SHP77 treated with DMSO at 0.1 percent for 48 hours (cell line): ENCODE measurements at regions not wholly inside any gene's neighbourhood (a gene's known extent, or its start where the extent isn't known, plus 50 kb on each side); places are given as distances from the start of the nearest gene placed in this dataset.
A peak's percentile ranks its signal among the peaks of the same experiment; 100 is the strongest.

Experiments
- DNase-seq: peaks from one replicate; lab custom pipeline; 2025; lab: John Stamatoyannopoulos, UW

- DNase-seq: no peak
These were observed 2005.5 kb upstream of the PCDH20 start for GRCh38 chr13:63421123-63421522.

DNA sequence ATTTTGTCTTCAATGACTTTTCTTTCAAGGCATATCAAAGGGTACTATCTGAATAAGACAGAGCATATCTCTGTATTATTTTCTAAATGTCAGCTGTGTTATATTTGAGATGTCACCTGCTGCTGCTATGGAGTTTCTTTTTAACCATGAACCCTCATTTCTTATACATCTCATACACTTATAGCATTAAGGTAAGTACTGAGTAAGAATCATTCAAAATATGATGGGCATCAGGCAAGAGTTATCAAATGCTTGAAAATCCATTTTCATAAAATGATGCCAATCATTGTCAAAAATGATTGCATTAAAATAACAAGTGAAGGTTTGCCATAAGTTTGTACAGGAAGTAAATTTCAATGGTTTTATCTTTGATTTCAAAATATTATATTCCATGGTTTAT, 2005.0 kb upstream of the PCDH20 start:
- no peak for DNase-seq

- no peak for DNase-seq
These were observed 1998.6 kb upstream of the PCDH20 start for GRCh38 chr13:63414247-63414646.

GRCh38 chr13:63409791-63410351, 1994.2 kb upstream of the PCDH20 start:
- no peak for DNase-seq

DNA sequence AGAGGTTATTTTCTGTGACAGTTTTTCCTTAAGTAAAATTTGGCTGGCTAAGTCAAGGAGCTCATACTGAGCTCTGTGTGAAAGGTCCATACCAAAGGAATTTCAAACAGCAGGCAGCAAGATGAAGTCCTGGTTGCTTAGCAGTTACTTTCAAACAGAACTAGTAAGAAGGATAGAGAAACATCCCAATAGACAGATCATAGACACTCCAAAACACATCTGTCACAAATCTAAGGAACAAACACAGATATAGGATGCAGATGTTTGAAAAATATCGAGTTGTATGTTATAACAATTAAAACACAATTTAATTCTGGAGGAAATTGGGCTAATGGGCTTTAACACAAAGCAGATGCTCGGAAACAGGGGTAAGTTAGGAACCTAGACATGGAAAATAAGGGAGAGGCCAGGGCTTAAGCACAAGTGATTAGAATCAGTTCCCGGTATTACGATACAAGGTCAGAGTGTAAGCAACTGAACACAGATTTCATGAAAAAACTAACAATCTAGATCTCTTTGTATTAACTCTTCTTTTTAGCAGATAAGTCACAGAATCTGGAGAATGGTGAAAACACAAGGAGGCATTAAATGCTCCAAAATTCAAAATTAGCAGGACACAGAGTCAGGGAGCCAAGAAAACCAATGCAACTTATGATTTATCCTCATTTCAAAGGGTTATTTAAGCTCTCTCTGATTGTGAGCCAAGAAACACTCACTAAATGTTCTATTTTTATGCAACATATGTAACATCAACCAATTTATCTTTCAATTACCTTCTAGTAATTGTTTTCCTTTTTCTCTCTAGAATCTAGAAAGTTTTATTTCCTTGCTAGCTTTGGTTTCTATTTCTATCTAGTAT, 1992.9 kb upstream of the PCDH20 start:
- peak; percentile 40 for DNase-seq

DNA sequence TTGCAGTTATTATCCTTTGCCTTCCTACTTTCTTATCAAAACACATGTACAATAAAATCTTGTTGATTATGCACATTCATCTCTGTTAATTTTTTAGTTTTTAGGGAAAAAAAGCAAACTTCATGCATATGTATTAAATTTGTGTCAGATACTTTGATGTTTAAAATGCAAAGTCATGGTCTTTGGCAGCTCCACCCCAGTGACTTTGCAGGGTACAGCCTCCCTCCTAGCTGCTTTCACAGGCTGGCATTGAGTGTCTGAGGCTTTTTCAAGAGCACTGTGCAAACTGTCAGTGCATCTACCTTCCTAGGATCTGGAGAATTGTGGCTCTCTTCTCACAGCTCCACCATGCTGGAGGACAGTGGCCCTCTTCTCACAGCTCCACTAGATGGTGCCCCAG, 1988.1 kb upstream of the PCDH20 start:
- no peak for DNase-seq

DNA sequence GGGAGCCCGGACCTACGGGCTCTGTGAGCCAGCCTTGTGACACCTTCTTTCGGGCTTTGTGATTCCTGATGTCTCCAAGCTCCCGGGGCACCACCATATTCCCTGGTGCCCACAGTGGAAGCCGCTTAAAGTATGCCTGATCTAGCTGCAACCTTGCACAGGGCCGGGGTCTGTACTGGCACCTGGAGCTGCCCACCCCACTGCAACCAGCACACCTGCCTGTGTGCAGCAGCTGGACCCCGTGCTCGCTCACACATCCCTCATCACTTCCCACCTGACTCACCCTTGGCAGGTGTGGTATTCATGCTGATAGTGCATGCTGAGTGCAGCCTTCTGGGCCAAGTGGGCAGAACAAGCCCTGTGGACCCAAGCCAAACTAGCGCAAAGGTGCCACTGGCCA, 1981.1 kb upstream of the PCDH20 start:
- DNase-seq: no peak

- no peak for DNase-seq
These were observed 1977.5 kb upstream of the PCDH20 start for GRCh38 chr13:63393112-63393511.

- no peak for DNase-seq
These were observed 1974.1 kb upstream of the PCDH20 start for GRCh38 chr13:63389756-63390155.

GRCh38 chr13:63381078-63381859, 1965.6 kb upstream of the PCDH20 start:
- no peak for DNase-seq

DNA sequence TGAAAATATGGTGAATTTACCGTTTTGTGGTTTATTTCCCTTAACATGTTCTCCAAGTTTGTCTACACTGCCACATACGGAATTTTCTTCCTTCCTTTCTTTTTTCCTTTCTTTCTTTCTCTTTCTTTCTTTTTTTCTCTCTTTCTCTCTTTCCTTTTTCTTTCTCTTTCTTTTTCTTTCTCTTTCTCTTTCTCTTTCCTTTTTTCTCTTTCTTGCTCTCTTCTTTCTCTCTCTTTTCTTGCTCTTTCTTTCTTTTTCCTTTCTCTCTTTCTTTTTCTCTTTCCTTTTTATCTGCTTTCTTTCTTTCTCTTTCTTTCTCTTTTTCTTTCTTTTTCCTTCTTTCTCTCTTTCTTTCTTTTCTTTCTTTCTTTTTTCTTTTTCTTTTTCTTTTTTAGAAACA, 1962.3 kb upstream of the PCDH20 start:
- no peak for DNase-seq

DNA sequence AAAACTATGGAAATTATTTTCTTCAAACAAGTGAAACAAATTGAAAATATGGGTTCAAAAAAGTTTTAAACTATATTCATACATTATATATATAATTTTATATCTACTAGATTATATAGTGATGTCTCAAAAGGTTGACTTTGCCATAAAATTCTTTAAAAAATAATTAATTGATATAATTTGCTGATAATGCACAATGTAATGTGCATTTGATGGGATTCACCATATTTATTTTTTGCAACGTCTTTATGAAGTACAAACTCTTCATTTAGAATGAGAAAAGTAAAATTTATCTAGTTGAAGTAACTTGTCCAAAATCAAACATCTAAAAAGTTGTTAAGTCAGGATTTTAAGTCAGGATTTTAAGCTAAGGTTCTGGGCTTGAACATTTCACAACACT, 1954.5 kb upstream of the PCDH20 start:
- DNase-seq: no peak

GRCh38 chr13:63367522-63368198, 1952.0 kb upstream of the PCDH20 start:
- DNase-seq: no peak

GRCh38 chr13:63364159-63364558, 1948.5 kb upstream of the PCDH20 start:
- DNase-seq: no peak

- no peak for DNase-seq
These were observed 1935.9 kb upstream of the PCDH20 start for GRCh38 chr13:63351533-63351932.

DNA sequence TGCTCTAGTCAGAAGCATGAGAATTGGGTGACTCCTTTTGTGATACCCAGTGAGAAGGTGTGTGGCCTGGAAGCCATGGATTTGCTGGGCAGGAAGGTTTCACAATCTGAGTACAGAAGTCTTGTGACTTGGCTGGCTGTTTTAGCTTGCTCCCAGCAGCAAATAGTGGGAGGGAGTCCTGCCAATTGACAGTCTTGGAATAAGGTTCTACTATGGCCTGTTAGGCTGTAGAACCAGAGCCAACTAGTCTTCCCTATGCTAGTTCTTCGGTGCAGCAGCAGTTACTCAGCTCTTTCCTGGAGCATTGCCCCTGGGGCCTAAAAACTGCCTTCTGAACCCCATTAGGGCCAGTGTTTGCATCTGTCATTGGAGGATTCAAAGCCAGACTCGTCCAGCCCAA, 1935.4 kb upstream of the PCDH20 start:
- DNase-seq: no peak

DNA sequence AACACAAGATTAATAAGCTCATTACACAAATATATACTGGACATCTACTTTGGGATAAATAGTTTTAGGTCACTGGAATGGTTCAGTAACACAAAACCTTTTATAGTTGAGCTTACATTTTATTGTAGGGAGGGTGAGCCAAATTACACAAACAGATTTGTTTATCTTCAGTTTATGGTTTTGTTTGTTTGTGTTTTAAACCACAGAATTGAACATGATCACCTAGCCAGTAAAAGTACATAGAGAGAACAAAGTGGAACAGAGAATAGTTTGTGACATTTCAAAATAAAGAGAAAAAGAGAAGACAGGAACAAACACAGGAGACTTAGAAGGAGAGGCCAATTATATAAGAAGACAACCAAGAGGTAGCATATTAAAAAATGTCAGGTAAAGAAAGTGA, 1930.2 kb upstream of the PCDH20 start:
- no peak for DNase-seq

DNA sequence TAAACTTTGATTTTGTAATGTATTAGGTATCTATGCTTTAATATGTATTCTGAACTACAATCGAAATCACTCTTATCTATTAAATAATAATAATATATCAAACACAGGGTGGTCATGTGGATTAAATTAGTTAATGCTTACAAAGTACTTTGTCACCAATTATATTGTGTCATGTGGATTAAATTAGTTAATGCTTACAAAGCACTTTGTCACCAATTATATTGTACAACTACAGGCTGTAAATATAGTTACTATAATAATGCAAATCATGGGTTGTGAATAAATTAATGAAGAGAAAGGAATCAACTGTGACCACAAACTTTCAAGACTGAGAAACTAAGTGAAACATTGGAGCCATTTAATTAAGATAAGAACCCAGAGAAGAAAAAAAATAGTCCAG, 1929.1 kb upstream of the PCDH20 start:
- no peak for DNase-seq

GRCh38 chr13:63337921-63338320, 1922.3 kb upstream of the PCDH20 start:
- no peak for DNase-seq

DNA sequence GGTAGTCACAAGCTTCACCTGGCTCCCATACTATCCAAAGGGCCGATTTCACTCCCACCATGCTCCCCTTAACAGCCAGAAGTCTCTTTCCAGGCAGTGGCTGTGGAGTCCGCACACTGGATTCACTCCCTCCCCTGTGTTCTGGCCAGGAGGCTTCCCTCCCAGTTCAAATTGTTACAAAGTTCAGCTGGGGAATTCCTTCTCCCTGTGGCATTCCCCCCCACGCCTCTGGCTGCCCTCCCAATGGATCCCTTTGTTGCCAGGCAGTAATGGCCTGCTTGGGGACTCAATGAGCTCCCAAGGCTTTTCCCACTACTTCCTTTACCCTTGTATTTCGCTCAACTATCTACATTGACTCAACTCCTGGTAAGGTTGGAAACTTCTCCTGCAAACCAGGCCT, 1921.4 kb upstream of the PCDH20 start:
- no peak for DNase-seq

- DNase-seq: no peak
These were observed 1920.9 kb upstream of the PCDH20 start for GRCh38 chr13:63336549-63336948.

DNA sequence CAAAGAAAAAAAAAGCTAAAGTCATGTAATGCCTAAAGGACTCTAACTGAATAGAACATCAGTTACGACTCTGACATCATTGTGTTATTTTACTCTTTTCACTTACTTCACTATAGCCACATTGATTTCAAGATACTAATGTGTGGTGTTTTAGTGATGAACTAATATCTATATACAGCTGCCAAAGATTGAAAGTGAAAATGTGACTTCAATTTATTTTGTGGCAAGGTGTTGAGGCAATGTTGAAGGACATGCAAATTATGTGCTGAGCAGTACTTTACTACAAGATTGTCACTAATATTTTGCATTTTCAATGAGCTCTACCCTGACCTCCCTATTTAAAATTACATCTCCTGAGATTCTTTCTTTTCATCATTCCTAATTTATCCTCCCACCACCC, 1911.9 kb upstream of the PCDH20 start:
- no peak for DNase-seq

GRCh38 chr13:63323441-63323840, 1907.8 kb upstream of the PCDH20 start:
- DNase-seq: no peak
